HPDE6-E6E7 (cell line): ENCODE measurements at regions not wholly inside any gene's neighbourhood (a gene's known extent, or its start where the extent isn't known, plus 50 kb on each side); places are given as distances from the start of the nearest gene placed in this dataset.
A peak's percentile ranks its signal among the peaks of the same experiment; 100 is the strongest.

Experiments used
- DNase-seq: peaks from one replicate; pipeline ENCODE4 v3.0.0; 2011; ENCODE audit warnings: missing footprints; ENCODE audit errors: extremely low spot score

DNA sequence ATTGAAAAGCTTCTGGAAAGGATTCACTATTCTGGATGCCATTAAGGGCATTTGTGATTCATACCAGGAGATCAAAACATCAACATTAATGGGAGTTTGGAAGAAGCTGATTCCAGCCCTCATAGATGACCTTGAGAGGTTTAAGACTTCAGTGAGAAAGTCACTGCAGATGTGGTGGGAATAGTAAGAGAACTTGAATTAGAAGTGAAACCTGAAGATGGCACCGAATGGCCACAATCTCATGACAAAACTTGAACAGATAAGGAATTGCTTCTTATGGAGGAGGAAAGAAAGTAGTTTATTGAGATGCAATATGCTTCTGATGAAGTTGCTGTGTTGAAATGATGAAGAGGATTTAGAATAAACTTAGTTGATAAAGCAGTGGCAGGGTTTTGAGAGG, 254.6 kb upstream of the SLC24A2 start:
- DNase-seq: no peak

DNA sequence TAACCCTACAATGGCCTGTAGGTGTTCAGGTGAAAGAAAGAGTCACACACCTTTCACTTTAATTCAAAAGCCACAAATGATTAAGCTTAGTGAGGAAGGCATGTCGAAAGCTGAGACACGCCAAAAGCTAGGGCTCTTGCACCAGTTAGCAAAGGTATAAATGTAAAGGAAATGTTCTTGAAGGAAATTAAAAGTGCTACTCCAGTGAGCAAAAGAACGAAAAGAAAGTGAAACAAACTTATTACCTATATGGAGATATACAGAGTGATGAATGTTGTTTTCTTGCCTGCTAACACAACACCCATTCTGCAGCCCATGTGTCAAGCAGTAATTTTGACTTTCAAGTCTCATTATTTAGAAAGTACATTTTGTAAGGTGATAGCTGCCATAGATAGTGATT, 254.2 kb upstream of the SLC24A2 start:
- no peak for DNase-seq

DNA sequence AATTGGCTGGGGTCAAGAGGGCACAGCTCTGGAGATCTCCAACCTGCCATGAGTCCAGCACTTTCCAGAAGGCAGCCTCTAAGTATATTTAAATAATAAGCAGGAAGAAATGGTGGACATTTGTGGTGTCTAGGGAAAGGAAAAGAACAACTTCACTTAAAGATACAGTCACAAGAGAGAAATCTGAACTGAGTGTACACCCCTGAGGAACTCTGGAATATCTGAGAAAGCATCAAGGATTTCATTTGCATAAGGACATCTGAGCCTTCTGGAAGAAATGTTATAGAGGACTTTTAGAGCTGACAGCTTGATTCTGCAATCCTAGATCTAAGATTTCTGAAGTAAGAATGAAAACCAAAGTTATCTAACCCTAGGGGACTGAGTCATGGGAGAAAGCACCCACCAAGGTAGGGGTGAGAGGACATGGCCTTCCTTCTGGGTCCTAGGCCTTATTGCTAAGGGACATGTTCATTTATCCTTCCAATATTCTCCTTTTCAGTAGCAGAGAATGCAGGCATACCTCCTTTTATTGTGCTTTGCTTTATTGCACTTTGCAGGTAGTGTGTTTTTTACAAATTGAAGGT, 253.4 kb upstream of the SLC24A2 start:
- DNase-seq: no peak

DNA sequence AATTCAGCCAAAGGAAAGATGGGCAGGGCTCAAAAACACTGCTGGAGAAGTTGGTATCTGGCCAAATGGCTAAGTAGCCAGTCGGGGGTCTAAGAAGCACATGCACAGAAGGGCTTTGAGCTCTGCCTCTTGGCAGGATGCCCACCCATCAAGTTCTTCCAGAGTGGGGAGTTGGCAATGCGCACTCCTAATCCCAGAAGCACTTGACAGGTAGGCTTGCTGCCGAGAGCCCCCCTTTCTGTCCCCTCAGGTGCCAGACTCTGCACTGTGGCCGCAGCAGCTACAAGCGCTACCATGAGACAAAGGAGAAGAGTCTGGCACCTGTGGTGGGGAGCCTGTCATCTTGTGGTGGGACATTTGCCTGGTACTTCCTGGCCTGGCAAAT, 252.9 kb upstream of the SLC24A2 start:
- DNase-seq: no peak

DNA sequence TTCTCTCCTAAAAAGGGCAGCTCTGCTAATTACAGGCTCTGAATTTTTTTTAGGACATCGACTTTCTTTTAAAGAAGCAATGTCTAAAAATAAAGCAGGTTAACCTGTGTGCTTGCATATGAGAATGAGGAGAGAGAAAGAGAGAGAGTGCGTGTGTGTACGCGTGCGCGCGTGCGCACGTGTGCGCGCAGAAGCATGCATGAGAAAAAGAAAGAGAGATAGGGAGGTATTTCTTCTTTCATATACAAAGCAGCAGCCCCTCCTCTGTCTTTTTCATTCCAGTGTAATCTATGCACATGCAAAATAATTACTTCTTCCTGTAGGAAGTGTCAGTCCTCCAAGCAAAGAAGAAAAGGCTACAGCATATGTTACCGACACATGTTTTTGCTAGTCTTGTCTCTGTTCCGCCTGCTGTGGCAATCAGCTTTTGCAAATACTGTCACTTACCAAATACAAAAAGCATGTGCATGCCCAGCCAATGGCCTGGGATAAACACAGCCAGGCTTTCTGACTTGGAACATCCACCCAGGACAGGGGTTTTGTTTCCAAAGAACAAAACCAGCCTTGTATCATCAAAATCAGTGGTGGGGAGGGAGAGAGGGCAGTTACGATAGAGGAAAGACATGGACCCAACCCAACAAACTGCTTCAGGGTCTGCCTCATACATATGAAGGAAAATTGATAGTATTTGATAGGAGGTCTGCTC, 252.3 kb upstream of the SLC24A2 start:
- DNase-seq: no peak

DNA sequence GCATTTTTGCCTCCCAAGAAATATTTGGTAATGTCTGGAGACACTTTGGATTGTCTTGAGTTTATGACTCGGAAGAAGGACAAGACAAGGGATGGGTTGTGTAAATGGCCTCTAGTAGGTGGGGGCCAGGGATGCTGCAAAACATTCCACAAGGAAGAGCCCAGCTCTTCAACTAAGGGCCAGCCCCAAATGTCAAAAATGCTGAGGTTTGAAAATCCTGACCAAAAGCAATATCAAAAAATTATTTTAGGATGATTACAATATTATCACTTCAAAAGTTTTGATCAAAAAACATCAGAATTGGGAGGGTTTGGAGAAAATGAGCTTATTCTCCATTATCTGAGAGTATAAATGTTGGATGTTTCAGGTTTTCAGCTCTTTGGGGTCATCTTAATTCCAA, 248.9 kb upstream of the SLC24A2 start:
- no peak for DNase-seq

DNA sequence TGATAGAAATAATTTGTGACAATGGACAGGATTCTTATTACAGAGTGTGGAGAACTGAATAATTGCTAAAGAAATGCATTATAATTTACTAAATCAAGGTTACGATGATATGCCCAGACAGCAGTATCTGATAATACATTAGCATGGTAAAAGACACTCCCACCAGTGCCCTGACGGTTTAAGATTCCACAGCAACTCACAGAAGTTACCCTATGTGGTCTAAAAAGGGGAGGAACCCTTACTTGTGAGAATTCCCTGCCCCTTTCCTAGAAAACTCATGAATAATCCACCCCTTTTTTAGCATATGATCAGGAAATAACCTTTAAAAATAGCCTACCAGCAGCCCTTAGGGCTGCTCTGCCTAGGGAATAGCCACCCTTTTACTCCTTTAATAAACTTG, 244.7 kb upstream of the SLC24A2 start:
- DNase-seq: no peak

DNA sequence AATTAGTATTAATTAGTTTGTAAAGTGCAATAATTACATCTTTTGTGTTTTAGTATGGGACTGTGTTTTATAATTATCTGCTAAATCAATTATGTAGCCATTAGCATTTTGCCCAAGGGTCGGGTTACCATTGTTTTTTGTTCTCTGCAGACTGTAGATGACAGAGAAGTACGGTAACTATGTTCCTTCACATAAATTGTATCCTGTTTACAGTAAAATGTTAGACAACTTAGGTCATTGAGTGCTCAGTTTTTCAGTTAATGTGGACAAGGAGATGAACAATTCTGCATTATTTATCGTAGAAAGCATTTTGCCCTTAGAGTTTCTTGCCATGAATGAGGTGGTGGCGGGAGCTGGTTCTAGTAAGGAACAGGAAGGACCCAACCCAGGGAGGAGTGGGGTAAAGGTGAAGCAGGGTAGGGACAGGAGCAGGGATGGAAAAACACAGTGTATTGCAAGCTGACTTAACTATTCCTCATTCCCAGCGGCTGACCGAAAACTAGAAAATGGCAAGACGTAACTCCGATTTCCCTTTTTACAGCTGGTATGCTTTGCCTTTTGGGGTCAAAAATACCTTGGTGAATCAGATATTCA, 243.7 kb upstream of the SLC24A2 start:
- no peak for DNase-seq

DNA sequence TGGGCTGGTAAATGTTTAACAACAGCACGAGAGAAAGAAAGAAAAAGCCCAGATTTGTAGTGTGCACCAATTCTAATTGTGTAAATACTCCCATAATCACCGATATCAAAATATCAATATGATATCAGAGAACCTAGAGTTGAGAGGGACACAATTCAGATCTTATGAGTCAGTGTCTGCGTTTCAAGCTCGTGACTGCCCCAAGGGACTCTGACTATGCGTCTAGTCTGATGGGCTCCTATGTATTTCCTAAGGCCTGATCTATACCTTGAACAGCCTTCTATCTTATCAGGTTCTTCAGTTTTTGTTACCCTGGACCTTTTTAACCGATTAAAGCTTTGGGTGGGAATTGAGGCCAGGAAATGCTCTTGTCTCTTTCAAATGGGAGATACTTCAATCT, 243.0 kb upstream of the SLC24A2 start:
- no peak for DNase-seq

DNA sequence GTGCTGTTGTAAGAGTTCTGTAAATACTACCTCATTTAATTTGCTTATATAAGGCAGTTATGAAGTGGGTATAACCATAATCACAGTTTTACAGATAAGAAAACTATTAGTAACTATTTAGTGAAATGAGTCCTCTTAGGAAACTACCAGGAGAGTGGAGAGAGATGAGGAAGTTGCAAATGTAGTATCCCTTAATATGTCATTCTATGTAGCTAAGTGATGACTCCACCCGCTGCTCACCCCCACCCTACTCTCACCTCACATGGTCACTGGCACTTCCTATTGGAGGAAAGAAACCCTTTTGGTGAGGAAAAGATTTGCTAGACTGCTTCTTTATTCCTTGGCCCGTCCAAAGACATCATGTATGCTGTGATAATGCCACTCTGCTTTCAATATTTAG, 241.8 kb upstream of the SLC24A2 start:
- no peak for DNase-seq

DNA sequence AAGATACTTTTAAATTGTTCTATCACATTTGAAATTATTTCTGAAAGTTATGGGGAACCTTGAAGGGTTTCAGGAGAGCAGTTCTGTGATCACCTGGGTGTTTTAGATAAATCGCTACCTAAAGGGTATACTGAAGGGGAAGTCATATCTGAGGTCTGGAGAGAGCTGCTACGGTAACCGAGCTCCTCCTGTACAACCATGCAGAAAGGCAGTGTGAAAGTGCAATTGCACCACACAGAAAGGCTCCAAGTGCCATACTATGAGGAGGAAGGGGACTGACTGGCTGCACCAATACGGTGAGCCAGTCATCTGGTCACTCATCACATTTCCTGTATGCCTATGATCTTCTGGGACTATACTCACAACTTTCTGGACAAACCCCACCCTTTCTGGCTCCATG, 241.4 kb upstream of the SLC24A2 start:
- DNase-seq: no peak

DNA sequence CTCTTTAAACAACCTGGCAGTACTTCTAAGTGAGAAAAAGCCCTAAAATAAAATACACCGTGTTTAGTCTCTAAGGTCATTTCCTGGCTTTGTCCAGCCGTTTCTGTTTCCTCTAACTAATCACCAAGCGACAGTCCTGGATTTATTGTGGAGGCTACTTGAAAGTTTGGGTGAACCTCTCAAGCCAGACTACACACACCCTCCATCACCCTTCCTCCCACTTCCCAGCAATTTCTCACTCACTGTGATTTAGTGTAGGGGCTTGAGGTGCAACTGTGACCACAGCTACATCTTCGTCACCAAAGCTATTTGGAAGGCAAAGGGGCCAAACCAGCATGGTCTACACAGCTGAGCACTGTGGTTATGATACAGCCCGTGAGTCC, 240.0 kb upstream of the SLC24A2 start:
- DNase-seq: no peak

DNA sequence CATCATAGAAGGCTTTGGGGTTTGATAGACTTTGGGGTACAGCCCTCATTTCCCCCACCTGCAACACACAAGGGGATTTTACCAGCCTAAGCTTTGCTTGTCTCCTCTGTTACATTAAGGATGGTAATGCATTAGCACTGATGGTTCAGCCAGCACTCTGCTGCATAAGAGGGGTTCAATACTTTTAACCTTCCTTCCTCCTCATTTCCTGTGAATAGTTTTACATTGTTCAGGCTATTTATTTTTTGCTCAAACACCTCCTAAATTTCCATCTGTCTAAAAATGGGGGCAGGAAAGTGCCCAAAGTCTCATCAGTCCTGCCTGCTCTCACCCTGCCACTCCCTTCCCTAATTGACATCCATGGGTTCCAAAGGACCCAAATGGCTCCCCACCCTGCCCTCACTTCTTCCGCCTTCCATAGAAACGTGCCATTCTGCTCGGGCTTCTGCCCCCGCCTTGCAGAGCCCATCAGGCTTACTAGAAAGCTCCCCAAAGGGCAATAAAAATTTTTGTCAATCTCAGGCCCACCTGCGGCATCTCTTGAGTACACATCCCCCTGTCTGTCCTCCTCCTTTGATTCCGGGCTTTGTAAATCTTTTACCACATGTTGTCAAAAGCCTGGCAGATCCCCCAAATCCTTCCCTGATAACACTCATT, 239.5 kb upstream of the SLC24A2 start:
- no peak for DNase-seq

DNA sequence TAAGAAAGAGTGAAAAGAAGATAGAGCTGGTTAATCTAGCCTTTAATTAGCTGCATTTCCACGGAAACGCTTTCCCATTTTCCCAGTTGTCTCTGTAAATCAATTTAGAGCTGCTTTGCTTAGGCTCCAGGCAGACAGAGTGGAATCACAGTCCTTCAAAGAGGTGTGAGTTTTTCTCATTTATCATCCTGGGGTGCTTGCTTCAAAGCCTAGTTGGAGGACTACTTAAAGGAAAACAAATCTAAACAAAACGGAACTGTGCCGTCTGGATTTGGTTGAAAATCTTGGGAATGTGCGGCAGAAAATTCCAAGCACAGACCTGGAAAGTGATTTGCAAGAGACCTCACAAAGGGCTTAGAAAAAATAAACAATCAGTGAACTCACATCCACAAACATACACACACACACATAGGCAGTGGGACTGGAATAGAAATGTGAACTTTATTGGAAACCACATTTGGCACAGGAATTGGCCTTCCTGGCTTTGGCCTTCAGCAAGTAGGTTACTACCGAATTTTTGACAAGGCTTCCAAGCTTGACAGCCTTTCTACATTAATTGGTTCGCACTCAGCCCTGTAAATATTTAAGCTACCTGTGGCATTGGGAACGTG, 235.2 kb upstream of the SLC24A2 start:
- no peak for DNase-seq

DNA sequence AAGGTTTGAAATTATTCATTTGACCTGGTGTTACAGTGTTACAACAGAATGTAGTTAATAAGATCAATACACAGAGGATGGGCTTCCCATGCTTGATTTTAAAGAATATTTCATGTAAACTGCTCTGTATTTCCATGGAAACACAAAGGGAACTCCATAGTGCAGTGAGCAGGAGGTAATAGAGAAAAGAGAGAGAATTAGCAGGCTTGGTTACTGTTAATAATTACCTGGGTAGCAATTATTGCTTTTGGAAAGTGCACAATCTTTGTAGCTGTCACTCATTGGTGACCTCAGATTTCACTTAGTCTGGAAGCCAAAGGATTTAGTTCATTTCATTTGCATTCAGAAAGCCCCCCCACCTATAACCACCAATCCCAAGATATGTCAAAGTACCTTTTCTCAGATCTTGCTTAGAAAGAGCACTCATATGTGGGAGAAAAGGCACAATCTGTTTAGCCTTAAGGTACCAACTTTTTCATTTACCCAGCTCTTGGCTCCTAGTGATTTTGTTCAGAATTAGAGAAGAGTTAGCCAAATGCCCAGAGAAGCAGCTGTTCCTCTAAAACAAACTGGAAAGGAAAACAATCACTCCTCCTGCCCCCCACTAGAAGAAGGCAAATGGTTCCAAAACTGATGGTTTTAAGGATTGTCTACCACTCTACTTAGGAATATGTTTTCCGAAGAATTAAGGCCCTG, 234.5 kb upstream of the SLC24A2 start:
- DNase-seq: no peak

DNA sequence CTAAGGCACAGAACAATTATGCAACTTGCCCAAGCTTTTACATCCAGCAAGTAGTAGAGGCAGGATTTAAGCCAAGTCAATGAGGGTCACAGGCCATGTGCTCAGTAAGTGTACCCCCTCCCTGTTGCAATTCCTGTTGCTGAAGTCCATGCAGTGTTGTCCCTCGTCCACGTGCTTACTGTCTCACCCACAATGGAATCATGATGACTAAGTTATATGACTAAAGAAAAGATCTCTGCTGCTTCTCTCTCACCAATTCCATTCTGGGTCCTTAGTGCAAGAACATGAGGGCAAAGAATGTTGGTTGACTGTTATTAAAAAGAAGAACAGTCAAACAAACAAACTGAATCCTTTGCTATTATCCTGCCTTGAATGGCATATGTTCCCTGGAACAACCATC, 233.6 kb upstream of the SLC24A2 start:
- DNase-seq: peak; percentile 19

DNA sequence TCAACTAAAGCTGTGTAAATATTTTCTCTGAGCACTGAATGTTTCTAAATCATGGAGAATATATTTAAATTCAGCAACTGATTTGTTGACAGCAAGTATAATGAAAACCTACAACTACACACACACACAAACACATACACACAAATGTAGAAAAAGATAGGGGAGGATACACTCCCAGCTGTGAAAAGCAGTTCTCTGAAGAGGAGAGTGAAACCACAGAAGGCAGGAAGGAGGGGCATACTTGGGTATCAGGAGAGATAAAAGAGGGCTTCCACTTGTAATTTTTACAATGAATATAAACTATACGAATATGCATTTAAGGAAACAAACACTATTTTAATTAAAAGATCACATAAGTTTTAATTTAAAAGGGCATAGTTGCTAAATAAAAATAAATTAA, 227.8 kb upstream of the SLC24A2 start:
- DNase-seq: no peak

DNA sequence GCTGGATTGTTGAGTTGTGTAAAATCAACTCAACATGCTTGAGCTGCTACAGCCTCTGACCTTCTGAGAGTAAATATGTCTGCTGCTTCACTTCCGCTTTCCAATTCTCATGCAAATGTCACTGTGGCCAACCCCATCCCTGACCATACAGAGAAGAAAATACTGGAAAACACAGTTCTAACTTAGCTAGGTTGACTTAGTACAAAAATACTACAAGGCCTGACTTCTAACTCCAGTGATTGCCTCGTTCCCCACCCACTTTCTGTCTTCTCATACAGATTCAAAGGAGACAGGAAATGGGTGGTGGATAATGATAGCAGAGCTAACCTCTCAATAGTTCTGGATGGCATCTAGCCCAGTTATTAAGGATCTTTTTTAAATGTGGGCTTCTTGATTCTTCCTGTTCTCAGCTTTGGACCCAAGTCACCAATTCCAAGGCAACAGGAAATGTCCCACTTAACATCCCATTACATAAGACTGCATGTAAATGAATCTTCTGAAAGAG, 226.6 kb upstream of the SLC24A2 start:
- DNase-seq: no peak

DNA sequence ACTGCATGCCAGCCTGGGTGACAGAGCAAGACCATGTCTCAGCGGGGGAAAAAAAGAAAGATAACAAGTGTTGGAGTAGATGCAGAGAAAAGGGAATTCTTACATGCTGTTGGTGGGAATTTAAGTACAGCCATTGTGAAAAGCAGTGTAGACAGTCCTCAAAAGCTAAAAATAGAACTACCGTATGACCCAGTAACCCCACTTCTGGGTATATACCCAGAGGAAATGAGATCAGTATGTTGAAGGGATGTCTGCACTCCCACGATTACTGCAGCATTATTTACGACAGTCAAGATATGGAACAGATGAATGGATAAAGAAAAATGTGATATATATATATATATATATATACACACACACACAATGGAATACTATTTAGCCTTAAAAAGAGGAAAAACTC, 225.3 kb upstream of the SLC24A2 start:
- DNase-seq: no peak

DNA sequence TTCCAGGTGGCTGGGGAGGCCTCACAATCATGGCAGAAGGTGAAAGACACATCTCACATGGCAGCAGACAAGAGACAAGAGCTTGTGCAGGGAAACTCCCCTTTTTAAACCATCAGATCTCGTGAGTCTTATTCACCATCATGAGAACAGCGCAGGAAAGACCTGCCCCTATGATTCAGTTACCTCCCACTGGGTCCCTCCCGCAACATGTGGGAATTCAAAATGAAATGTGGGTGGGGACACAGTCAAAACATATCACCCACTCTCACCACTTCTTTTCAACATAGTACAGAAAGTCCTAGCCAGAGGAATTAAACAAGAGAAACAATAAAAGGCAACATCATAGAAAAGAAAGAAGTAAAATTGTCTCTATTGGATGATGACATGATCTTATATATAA, 223.4 kb upstream of the SLC24A2 start:
- DNase-seq: no peak

DNA sequence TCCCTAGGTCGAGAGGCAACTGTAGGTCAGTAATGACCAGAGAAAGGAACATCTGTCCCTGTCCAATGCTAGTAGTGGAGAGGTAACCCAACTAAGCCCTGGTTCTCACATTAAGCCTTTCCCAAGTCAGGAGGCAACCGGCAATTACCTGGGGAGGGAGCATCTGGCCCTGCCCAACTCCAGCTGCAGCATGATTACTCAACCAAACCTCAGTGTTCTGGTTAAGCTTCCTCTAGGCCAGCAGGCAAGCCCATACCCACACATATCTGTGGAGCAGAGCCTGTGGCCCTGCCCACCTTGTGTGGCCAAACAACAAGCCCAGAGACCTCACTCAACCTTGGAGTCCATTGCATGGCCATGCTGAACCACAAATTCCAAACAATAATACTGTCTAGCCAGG, 220.8 kb upstream of the SLC24A2 start:
- DNase-seq: no peak

DNA sequence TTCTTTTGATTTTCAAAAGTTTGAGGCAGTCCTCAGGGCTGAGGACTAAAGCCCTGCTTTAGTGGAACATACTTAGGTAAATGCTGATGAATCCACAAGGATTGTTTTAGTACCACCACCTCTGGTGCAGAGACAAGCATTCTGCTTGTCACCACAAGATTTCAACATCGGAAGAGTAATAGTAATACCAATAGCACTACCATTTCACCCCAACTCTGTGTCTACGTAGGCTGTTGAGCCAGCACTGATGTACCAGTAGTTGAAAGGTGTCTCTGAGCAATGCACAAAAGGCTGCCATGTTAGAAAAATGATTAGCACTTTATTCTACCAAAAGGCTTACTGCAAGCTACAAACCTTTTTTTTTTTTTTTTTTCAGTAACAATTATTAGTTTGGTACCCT, 213.2 kb upstream of the SLC24A2 start:
- no peak for DNase-seq
